ENCODE measurements at regions not wholly inside any gene's neighbourhood (a gene's known extent, or its start where the extent isn't known, plus 50 kb on each side); places are given as distances from the start of the nearest gene placed in this dataset.

DNA sequence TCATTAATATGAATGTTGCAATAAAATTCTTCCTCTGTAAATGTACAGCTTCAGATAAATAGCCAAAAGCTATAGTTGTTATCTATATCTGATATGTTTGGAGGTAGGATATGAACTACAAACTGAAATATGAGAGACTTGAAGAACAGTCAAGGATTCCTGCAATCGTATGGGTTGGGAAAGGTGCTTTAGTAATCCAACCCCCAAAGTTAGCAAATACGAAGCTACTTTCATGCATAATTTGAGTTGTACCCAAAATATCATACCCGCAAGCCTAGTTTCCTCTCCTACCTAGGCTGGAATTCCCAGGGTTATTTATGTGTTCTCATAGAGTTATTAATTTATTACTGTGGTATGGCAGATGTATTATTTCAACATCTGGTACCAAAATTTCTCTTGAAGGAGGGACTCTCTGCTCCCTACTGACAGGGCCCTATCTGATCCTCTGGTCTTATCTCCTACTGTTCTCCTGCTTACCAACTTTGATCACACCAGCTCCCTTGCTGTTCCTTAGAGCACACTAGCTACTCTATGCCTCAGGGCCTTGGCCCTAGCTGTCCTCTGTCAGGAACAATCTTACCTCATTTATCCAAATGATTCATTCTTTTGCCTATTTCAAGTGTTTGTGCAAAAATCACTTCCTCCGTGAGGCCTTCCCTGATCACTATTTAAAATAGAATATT lies 140.4 kb upstream of the CCDC54 start:
- TF ChIP-seq TAF1 (IDR thresholded peaks at IDR 0.05; ENCODE audit: borderline replicate concordance, low read depth, low read length) = no peak
- TF ChIP-seq POLR2A (IDR thresholded peaks at IDR 0.05; ENCODE audit: low read depth, low read length) = no peak

Data from GM12892 (cell line).